Caco-2 (cell line): ENCODE measurements at regions not wholly inside any gene's neighbourhood (a gene's known extent, or its start where the extent isn't known, plus 50 kb on each side); places are given as distances from the start of the nearest gene placed in this dataset.

ENCODE experiments used
- BruUV-seq: library from RNA; stranded (reverse); fragments of 400-500 nt; replicated peaks from 2 replicates; lab custom pipeline; 2021; lab: Mats Ljungman, UMichigan
- CTCF ChIA-PET: fragments of 300-600 bp; sonication (Branson Sonifier 250); formaldehyde crosslinking; loops from one replicate; lab custom pipeline; 2022; ENCODE audit warnings: antibody characterized with exemption; lab: Charles Lee
- POLR2A ChIA-PET: fragments of 300-600 bp; sonication (Branson Sonifier 250); formaldehyde crosslinking; loops from one replicate; lab custom pipeline; 2022; ENCODE audit warnings: antibody characterized with exemption; lab: Charles Lee
- DNase-seq, 2 experiments: peaks; one replicate each; pipeline versions ENCODE4 v3.0.0 to v3.0.0-alpha.2; 2020 to 2022
- H3K27me3 ChIP-seq: replicated peaks from 2 replicates; pipeline ENCODE4 v1.6.0; 2011; ENCODE audit warnings: low read length; ENCODE audit not compliant: control insufficient read depth, insufficient read depth
- H3K36me3 ChIP-seq: 2 replicates; pipeline ENCODE4 v1.5.1; 2011; ENCODE audit warnings: low read length; ENCODE audit not compliant: control insufficient read depth, insufficient read depth
- H3K4me1 ChIP-seq: fragments of 250-450 bp; sonication (Bioruptor Pico); 2 replicates; pipeline ENCODE4 v1.5.1; 2020; ENCODE audit warnings: mild to moderate bottlenecking
- H3K4me3 ChIP-seq: 2 replicates; pipeline ENCODE4 v1.5.1; 2011; ENCODE audit warnings: low read depth, mild to moderate bottlenecking, control low read depth, low read length
- H3K9me3 ChIP-seq: fragments of 250-450 bp; sonication (Bioruptor Pico); 2 replicates; pipeline ENCODE4 v1.5.1; 2020; ENCODE audit warnings: mild to moderate bottlenecking, moderate library complexity
- H3K27ac Mint-ChIP-seq: one replicate; pipeline ENCODE4 v1.8.0; 2022; ENCODE audit warnings: mixed read lengths; ENCODE audit not compliant: unreplicated experiment
- H3K27me3 Mint-ChIP-seq: one replicate; pipeline ENCODE4 v1.8.0; 2022; ENCODE audit warnings: mixed read lengths; ENCODE audit not compliant: insufficient read depth, unreplicated experiment
- H3K36me3 Mint-ChIP-seq: one replicate; pipeline ENCODE4 v1.8.0; 2022; ENCODE audit warnings: mild to moderate bottlenecking, mixed read lengths; ENCODE audit not compliant: insufficient read depth, unreplicated experiment
- H3K4me1 Mint-ChIP-seq: one replicate; pipeline ENCODE4 v1.8.0; 2022; ENCODE audit warnings: low read depth, mixed read lengths; ENCODE audit not compliant: unreplicated experiment
- H3K4me3 Mint-ChIP-seq: one replicate; pipeline ENCODE4 v1.8.0; 2022; ENCODE audit warnings: mild to moderate bottlenecking, moderate library complexity, mixed read lengths; ENCODE audit not compliant: unreplicated experiment
- H3K9me3 Mint-ChIP-seq: one replicate; pipeline ENCODE4 v1.8.0; 2022; ENCODE audit warnings: mixed read lengths; ENCODE audit not compliant: unreplicated experiment
- CTCF ChIP-seq, 2 experiments: fragments of 200-600 bp in 1 of 2; IDR thresholded peaks; 1 replicate in 1 of 2; 2 replicates in 1 of 2; pipeline versions ENCODE4 v1.5.1 to v1.8.0; 2011 to 2022; ENCODE audit warnings: antibody characterized with exemption in 1 of 2, control low read depth in 1 of 2, inconsistent platforms in 1 of 2, low read depth in 1 of 2, low read length in 1 of 2, mild to moderate bottlenecking in 1 of 2, moderate library complexity in 1 of 2; ENCODE audit not compliant: insufficient read depth in 1 of 2, severe bottlenecking in 1 of 2, unreplicated experiment in 1 of 2
- intact Hi-C: fragments of 100-400 bp; cut with micrococcal nuclease; formaldehyde crosslinking; loops from one replicate; pipeline ENCODE4 v1.10.0; 2022; ENCODE audit not compliant: unreplicated experiment

- no peak overlapping the region for H3K4me3 ChIP-seq
- H3K9me3 Mint-ChIP-seq: no peaks in the 10 kb centered on the region
- H3K4me3 Mint-ChIP-seq: no peak overlapping the region
- no TSS peak for BruUV-seq
- H3K36me3 Mint-ChIP-seq: no peaks in the 10 kb centered on the region
- H3K4me1 Mint-ChIP-seq: no peaks in the 10 kb centered on the region
- H3K27me3 Mint-ChIP-seq: no peaks in the 10 kb centered on the region
- H3K36me3 ChIP-seq: no peaks in the 10 kb centered on the region
- H3K27me3 ChIP-seq: no peaks in the 10 kb centered on the region
- peaks cover 8% of the 10 kb centered on the region for H3K9me3 ChIP-seq
- H3K4me1 ChIP-seq: peaks cover 5% of the 10 kb centered on the region
- intact Hi-C loops: no loop called here
- DNase-seq: no peak
- ChIA-PET POLR2A (no interaction called here), CTCF (no interaction called here)
- no peak overlapping the region for H3K27ac Mint-ChIP-seq
- no peak for TF ChIP-seq CTCF (IDR thresholded peaks at IDR 0.05; ENCODE audit: insufficient read depth in 1 of 2, low read depth in 1 of 2, low read length in 1 of 2, severe bottlenecking in 1 of 2, unreplicated experiment in 1 of 2)
These were observed 493.9 kb downstream of the ZIC1 start for GRCh38 chr3:147903026-147903425.

- no peaks in the 10 kb centered on the region for H3K36me3 Mint-ChIP-seq
- no peaks in the 10 kb centered on the region for H3K4me1 Mint-ChIP-seq
- H3K4me3 Mint-ChIP-seq: no peak overlapping the region
- no peak for TF ChIP-seq CTCF (IDR thresholded peaks at IDR 0.05; ENCODE audit: insufficient read depth in 1 of 2, low read depth in 1 of 2, low read length in 1 of 2, severe bottlenecking in 1 of 2, unreplicated experiment in 1 of 2)
- POLR2A ChIA-PET: no interaction called here
- no peaks in the 10 kb centered on the region for H3K9me3 Mint-ChIP-seq
- peaks cover 5% of the 10 kb centered on the region for H3K4me1 ChIP-seq
- no peak overlapping the region for H3K4me3 ChIP-seq
- peaks cover 8% of the 10 kb centered on the region for H3K9me3 ChIP-seq
- H3K27me3 ChIP-seq: no peaks in the 10 kb centered on the region
- no peak overlapping the region for H3K27ac Mint-ChIP-seq
- H3K36me3 ChIP-seq: no peaks in the 10 kb centered on the region
- BruUV-seq: no TSS peak
- intact Hi-C loops: no loop called here
- no peaks in the 10 kb centered on the region for H3K27me3 Mint-ChIP-seq
- DNase-seq: no peak
- CTCF ChIA-PET: no interaction called here
These were observed 495.3 kb downstream of the ZIC1 start for GRCh38 chr3:147904421-147904820.

GRCh38 chr3:147906285-147906684, 497.1 kb downstream of the ZIC1 start:
- no peaks in the 10 kb centered on the region for H3K27me3 Mint-ChIP-seq
- H3K4me3 Mint-ChIP-seq: no peak overlapping the region
- no peaks in the 10 kb centered on the region for H3K27me3 ChIP-seq
- no peak overlapping the region for H3K27ac Mint-ChIP-seq
- TF ChIP-seq CTCF (IDR thresholded peaks at IDR 0.05; ENCODE audit: insufficient read depth in 1 of 2, low read depth in 1 of 2, low read length in 1 of 2, severe bottlenecking in 1 of 2, unreplicated experiment in 1 of 2): no peak
- no peaks in the 10 kb centered on the region for H3K9me3 Mint-ChIP-seq
- intact Hi-C loops: no loop called here
- H3K4me1 Mint-ChIP-seq: no peaks in the 10 kb centered on the region
- H3K36me3 ChIP-seq: no peaks in the 10 kb centered on the region
- ChIA-PET POLR2A (no interaction called here), CTCF (no interaction called here)
- no peaks in the 10 kb centered on the region for H3K36me3 Mint-ChIP-seq
- DNase-seq: no peak
- BruUV-seq: no TSS peak
- no peak overlapping the region for H3K4me3 ChIP-seq
- H3K4me1 ChIP-seq: peaks cover 3% of the 10 kb centered on the region
- no peaks in the 10 kb centered on the region for H3K9me3 ChIP-seq
